Breast epithelium (tissue), 4 donors: ENCODE measurements at regions not wholly inside any gene's neighbourhood (a gene's known extent, or its start where the extent isn't known, plus 50 kb on each side); places are given as distances from the start of the nearest gene placed in this dataset.

Source experiments
- DNase-seq, 2 donors: peaks; one replicate each; pipeline ENCODE4 v3.0.0-alpha.2; 2019; ENCODE audit warnings: low spot score in 2 of 2
- H3K27ac ChIP-seq, 2 donors: fragments of 200-600 bp; sonication (generic) in 1 of 2; one replicate each; pipeline ENCODE4 v1.5.1; 2016 to 2019; ENCODE audit warnings: mild to moderate bottlenecking in 1 of 2
- H3K27me3 ChIP-seq, 2 donors: fragments of 200-600 bp; sonication (generic) in 1 of 2; one replicate each; pipeline versions ENCODE4 v1.5.1 to v1.6.0; 2017 to 2019; ENCODE audit warnings: control low read depth in 1 of 2, mild to moderate bottlenecking in 1 of 2
- H3K36me3 ChIP-seq: fragments of 200-600 bp; one replicate; pipeline ENCODE4 v1.5.1; 2019
- H3K4me1 ChIP-seq, 2 donors: fragments of 200-600 bp; sonication (generic); one replicate each; pipeline ENCODE4 v1.5.1; 2016 to 2019; ENCODE audit warnings: control low read depth in 1 of 2
- H3K4me3 ChIP-seq, 3 donors: fragments of 200-600 bp; sonication (generic); 1 replicate in 2 of 3; 2 replicates in 1 of 3; pipeline ENCODE4 v1.5.1; 2016 to 2019; ENCODE audit warnings: mild to moderate bottlenecking in 3 of 3, moderate library complexity in 2 of 3
- H3K9me3 ChIP-seq, 2 donors: fragments of 200-600 bp; sonication (generic) in 1 of 2; one replicate each; pipeline ENCODE4 v1.5.1; 2016 to 2019; ENCODE audit warnings: control low read depth in 1 of 2
- CTCF ChIP-seq, 3 donors: fragments of 450-650 bp; IDR thresholded peaks; one replicate each; pipeline ENCODE4 v1.5.1; 2016 to 2017; ENCODE audit warnings: antibody characterized with exemption in 3 of 3, mild to moderate bottlenecking in 3 of 3, moderate library complexity in 3 of 3
- POLR2A ChIP-seq: fragments of 450-650 bp; IDR thresholded peaks from one replicate; pipeline ENCODE4 v1.6.1; 2016; ENCODE audit warnings: antibody characterized with exemption, mild to moderate bottlenecking, moderate library complexity
- POLR2AphosphoS5 ChIP-seq, 3 donors: sonication (generic); formaldehyde crosslinking; IDR thresholded peaks; one replicate each; pipeline ENCODE4 v1.6.1; 2017; ENCODE audit warnings: antibody characterized with exemption in 3 of 3
- intact Hi-C: fragments of 100-400 bp; cut with DNase I; formaldehyde crosslinking; loops from one replicate; pipeline ENCODE4 v1.15.1; 2023; ENCODE audit warnings: low total_unique reads

- TF ChIP-seq POLR2AphosphoS5 (IDR thresholded peaks at IDR 0.05) (no peak), POLR2A (no peak), CTCF (IDR thresholded peaks at IDR 0.05) (no peak)
- no peaks in the 10 kb centered on the region for H3K36me3 ChIP-seq
- no peak for DNase-seq
- H3K9me3 ChIP-seq: peaks cover 3 to 6% of the 10 kb centered on the region in 2 donors
- H3K27ac ChIP-seq: no peak overlapping the region
- no peak overlapping the region for H3K4me3 ChIP-seq
- H3K4me1 ChIP-seq: no peaks in the 10 kb centered on the region
- H3K27me3 ChIP-seq: no peaks in the 10 kb centered on the region
- intact Hi-C loops: no loop called here
These were observed 110.0 kb upstream of the SLC35B3 start for GRCh38 chr6:8545336-8545735.

- H3K9me3 ChIP-seq: peaks cover 8 to 9% of the 10 kb centered on the region in 2 donors
- intact Hi-C loops: no loop called here
- H3K36me3 ChIP-seq: no peaks in the 10 kb centered on the region
- no peak for DNase-seq
- H3K4me3 ChIP-seq: no peak overlapping the region
- no peaks in the 10 kb centered on the region for H3K4me1 ChIP-seq
- H3K27me3 ChIP-seq: no peaks in the 10 kb centered on the region
- H3K27ac ChIP-seq: no peak overlapping the region
- no peak for TF ChIP-seq CTCF (IDR thresholded peaks at IDR 0.05)
- TF ChIP-seq POLR2AphosphoS5 (IDR thresholded peaks at IDR 0.05): no peak
- no peak for TF ChIP-seq POLR2A
These were observed 108.4 kb upstream of the SLC35B3 start for GRCh38 chr6:8543714-8544113.

GRCh38 chr6:8539453-8539852 lies 104.1 kb upstream of the SLC35B3 start:
- Histone ChIP-seq H3K27ac (no peak overlapping the region), H3K36me3 (no peaks in the 10 kb centered on the region), H3K9me3 (peaks cover 8 to 9% of the 10 kb centered on the region in 2 donors), H3K4me1 (no peaks in the 10 kb centered on the region), H3K4me3 (no peak overlapping the region), H3K27me3 (no peaks in the 10 kb centered on the region)
- peak in 2 of 3 donors; percentile 16 to 23 for TF ChIP-seq CTCF (IDR thresholded peaks at IDR 0.05)
- no peak for TF ChIP-seq POLR2AphosphoS5 (IDR thresholded peaks at IDR 0.05)
- intact Hi-C loops: no loop called here
- no peak for DNase-seq

- DNase-seq: no peak
- Histone ChIP-seq H3K27ac (no peak overlapping the region), H3K4me3 (no peak overlapping the region), H3K9me3 (peaks cover 9 to 12% of the 10 kb centered on the region in 2 donors), H3K4me1 (no peaks in the 10 kb centered on the region), H3K27me3 (no peaks in the 10 kb centered on the region), H3K36me3 (no peaks in the 10 kb centered on the region)
- intact Hi-C loops: no loop called here
- TF ChIP-seq POLR2AphosphoS5 (IDR thresholded peaks at IDR 0.05) (no peak), CTCF (IDR thresholded peaks at IDR 0.05) (no peak), POLR2A (no peak)
These were observed 100.8 kb upstream of the SLC35B3 start for GRCh38 chr6:8536122-8536521.

- H3K27ac ChIP-seq: no peak overlapping the region
- H3K36me3 ChIP-seq: no peaks in the 10 kb centered on the region
- no peaks in the 10 kb centered on the region for H3K27me3 ChIP-seq
- no peaks in the 10 kb centered on the region for H3K4me1 ChIP-seq
- intact Hi-C loops: no loop called here
- DNase-seq: no peak
- no peak overlapping the region for H3K4me3 ChIP-seq
- peaks cover 7 to 8% of the 10 kb centered on the region in 2 donors for H3K9me3 ChIP-seq
- TF ChIP-seq CTCF (IDR thresholded peaks at IDR 0.05): no peak
- no peak for TF ChIP-seq POLR2AphosphoS5 (IDR thresholded peaks at IDR 0.05)
- TF ChIP-seq POLR2A: no peak
These were observed 100.2 kb upstream of the SLC35B3 start for GRCh38 chr6:8535519-8535918.
